ENCODE measurements at regions not wholly inside any gene's neighbourhood (a gene's known extent, or its start where the extent isn't known, plus 50 kb on each side); places are given as distances from the start of the nearest gene placed in this dataset.

DNA sequence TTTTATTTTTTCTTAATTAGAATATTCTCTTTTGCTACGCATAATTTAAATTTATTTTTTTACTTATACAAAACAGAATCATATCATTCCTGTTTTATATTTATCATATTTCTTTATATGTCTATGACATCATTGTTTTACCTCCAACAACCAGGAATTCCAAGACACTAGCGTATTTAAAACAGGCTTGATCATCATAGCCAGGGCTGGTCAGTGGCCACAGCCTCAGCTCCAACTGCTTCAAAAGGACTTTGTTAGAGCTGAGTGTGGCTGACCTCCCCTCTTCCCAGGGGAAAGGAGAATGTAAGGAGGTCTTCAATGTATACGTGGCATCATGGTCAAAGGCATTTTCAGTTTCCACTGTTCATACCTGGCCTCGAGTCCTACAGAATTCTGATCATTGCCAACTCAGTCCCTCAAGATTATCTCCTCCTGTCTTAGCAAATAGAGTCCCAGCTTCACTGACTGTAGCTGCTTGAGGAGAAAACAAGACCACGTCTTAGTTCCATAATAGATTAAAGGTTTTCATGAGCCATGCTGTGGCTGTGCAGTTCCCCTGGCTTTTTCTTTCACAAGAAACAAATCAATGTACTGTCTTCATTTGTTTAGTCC lies 444.0 kb downstream of the PTPRC start:
- no peaks in the 10 kb centered on the region for H3K4me1 ChIP-seq
- H3K27ac ChIP-seq = no peak overlapping the region
- H3K9me3 ChIP-seq = no peaks in the 10 kb centered on the region
- TF ChIP-seq POLR2A (IDR thresholded peaks at IDR 0.05) (no peak), CTCF (IDR thresholded peaks at IDR 0.05) (no peak)
- no peak for DNase-seq
- no peaks in the 10 kb centered on the region for H3K27me3 ChIP-seq
- no peaks in the 10 kb centered on the region for H3K36me3 ChIP-seq
- no peak overlapping the region for H3K4me3 ChIP-seq
- intact Hi-C loops (cut with DNase I; ENCODE audit: low total_unique reads) = no loop called here

- Histone ChIP-seq H3K27me3 (no peaks in the 10 kb centered on the region), H3K36me3 (no peaks in the 10 kb centered on the region), H3K9me3 (no peaks in the 10 kb centered on the region), H3K4me1 (no peaks in the 10 kb centered on the region), H3K4me3 (no peak overlapping the region), H3K27ac (no peak overlapping the region)
- intact Hi-C loops (cut with DNase I; ENCODE audit: low total_unique reads) = no loop called here
- TF ChIP-seq POLR2A (IDR thresholded peaks at IDR 0.05) = no peak
- TF ChIP-seq CTCF (IDR thresholded peaks at IDR 0.05) = no peak
- DNase-seq = no peak
Measured at GRCh38 chr1:199083680-199084079, 444.8 kb downstream of the PTPRC start.

DNA sequence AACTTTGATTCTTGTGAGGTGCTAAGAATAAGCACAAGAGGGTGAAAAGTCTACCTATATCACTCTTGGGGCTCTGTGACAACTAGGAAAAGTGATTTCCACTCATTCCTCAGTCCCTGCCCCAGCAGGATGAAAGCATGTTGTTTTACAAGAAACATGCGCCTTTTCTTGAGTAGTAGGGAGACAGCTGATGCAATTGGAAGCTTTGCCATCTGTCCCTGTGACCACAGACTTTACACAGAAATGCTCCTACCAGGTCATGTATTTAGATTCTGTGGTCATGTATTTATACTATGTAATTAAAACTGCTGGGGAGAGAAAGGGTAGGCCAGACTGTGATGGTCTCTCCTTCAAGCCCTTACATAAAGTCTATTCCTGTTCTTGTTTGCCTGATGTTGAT lies 445.5 kb downstream of the PTPRC start:
- H3K9me3 ChIP-seq = no peaks in the 10 kb centered on the region
- TF ChIP-seq POLR2A (IDR thresholded peaks at IDR 0.05) = no peak
- TF ChIP-seq CTCF (IDR thresholded peaks at IDR 0.05) = no peak
- no peaks in the 10 kb centered on the region for H3K36me3 ChIP-seq
- no peak for DNase-seq
- intact Hi-C loops (cut with DNase I; ENCODE audit: low total_unique reads) = no loop called here
- H3K27ac ChIP-seq = no peak overlapping the region
- no peaks in the 10 kb centered on the region for H3K4me1 ChIP-seq
- no peaks in the 10 kb centered on the region for H3K27me3 ChIP-seq
- no peak overlapping the region for H3K4me3 ChIP-seq

- Histone ChIP-seq H3K27ac (no peak overlapping the region), H3K9me3 (no peaks in the 10 kb centered on the region), H3K4me1 (no peaks in the 10 kb centered on the region), H3K4me3 (no peak overlapping the region), H3K36me3 (no peaks in the 10 kb centered on the region), H3K27me3 (no peaks in the 10 kb centered on the region)
- intact Hi-C loops (cut with DNase I; ENCODE audit: low total_unique reads) = no loop called here
- TF ChIP-seq POLR2A (IDR thresholded peaks at IDR 0.05) (no peak), CTCF (IDR thresholded peaks at IDR 0.05) (no peak)
- no peak for DNase-seq
Measured at GRCh38 chr1:199085903-199086302, 447.1 kb downstream of the PTPRC start.

- Histone ChIP-seq H3K9me3 (no peaks in the 10 kb centered on the region), H3K4me1 (no peaks in the 10 kb centered on the region), H3K27me3 (no peaks in the 10 kb centered on the region), H3K4me3 (no peak overlapping the region), H3K27ac (no peak overlapping the region), H3K36me3 (no peaks in the 10 kb centered on the region)
- no peak for DNase-seq
- TF ChIP-seq POLR2A (IDR thresholded peaks at IDR 0.05) (no peak), CTCF (IDR thresholded peaks at IDR 0.05) (no peak)
- intact Hi-C loops (cut with DNase I; ENCODE audit: low total_unique reads) = no loop called here
Measured at GRCh38 chr1:199087144-199087543, 448.3 kb downstream of the PTPRC start.
